Keratinocyte (primary cell): ENCODE measurements at regions not wholly inside any gene's neighbourhood (a gene's known extent, or its start where the extent isn't known, plus 50 kb on each side); places are given as distances from the start of the nearest gene placed in this dataset.

ENCODE experiments used
- EZH2 ChIP-seq: IDR thresholded peaks from one replicate; pipeline ENCODE4 v1.6.1; 2012; ENCODE audit warnings: inconsistent platforms, mild to moderate bottlenecking, low read length, moderate library complexity
- TF ChIP-seq, protein P1 (sequence below), 3 experiments: IDR thresholded peaks in 1 of 3; conservative IDR thresholded peaks in 1 of 3; optimal IDR thresholded peaks in 1 of 3; 2 replicates in 2 of 3; 3 replicates in 1 of 3; pipeline versions ENCODE3 to v1.5.1; 2011; ENCODE audit warnings: low read length in 3 of 3, mild to moderate bottlenecking in 3 of 3, moderate library complexity in 2 of 3, control low read depth in 1 of 3, inconsistent platforms in 1 of 3; ENCODE audit not compliant: insufficient read depth in 2 of 3; ENCODE audit errors: extremely low read depth in 1 of 3

DNA sequence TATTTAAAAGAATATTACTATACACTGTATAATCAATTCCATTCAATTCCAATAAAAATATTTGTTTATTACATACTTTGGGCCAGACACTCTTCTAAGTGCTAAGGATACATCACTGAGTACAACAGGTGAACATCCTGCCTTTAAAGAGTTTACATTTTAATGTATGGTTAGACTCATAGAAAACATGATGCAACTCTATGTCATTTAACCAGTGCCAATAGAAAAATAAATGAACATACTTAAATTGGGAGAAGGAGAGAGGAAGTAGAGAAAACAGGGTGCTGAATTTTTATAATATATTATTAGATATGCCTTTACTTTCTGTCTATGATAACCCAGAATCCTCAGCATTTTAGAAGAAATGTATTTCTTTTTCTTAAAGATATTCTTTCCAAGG, 119.2 kb downstream of the TSEN15 start:
- TF ChIP-seq EZH2 = no peak
- TF ChIP-seq, protein P1, sequence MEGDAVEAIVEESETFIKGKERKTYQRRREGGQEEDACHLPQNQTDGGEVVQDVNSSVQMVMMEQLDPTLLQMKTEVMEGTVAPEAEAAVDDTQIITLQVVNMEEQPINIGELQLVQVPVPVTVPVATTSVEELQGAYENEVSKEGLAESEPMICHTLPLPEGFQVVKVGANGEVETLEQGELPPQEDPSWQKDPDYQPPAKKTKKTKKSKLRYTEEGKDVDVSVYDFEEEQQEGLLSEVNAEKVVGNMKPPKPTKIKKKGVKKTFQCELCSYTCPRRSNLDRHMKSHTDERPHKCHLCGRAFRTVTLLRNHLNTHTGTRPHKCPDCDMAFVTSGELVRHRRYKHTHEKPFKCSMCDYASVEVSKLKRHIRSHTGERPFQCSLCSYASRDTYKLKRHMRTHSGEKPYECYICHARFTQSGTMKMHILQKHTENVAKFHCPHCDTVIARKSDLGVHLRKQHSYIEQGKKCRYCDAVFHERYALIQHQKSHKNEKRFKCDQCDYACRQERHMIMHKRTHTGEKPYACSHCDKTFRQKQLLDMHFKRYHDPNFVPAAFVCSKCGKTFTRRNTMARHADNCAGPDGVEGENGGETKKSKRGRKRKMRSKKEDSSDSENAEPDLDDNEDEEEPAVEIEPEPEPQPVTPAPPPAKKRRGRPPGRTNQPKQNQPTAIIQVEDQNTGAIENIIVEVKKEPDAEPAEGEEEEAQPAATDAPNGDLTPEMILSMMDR (optimal IDR thresholded peaks at IDR 0.05 in 1 of 3, IDR thresholded peaks at IDR 0.05 in 1 of 3, conservative IDR thresholded peaks at IDR 0.05 in 1 of 3; ENCODE audit: extremely low read depth in 1 of 3, insufficient read depth in 2 of 3, low read length in 3 of 3) = no peak
